ENCODE measurements at regions not wholly inside any gene's neighbourhood (a gene's known extent, or its start where the extent isn't known, plus 50 kb on each side); places are given as distances from the start of the nearest gene placed in this dataset.

- H3K27me3 ChIP-seq, result no peaks in the 10 kb centered on the region
- H3K9me3 ChIP-seq, result no peaks in the 10 kb centered on the region
- TF ChIP-seq, protein P1, sequence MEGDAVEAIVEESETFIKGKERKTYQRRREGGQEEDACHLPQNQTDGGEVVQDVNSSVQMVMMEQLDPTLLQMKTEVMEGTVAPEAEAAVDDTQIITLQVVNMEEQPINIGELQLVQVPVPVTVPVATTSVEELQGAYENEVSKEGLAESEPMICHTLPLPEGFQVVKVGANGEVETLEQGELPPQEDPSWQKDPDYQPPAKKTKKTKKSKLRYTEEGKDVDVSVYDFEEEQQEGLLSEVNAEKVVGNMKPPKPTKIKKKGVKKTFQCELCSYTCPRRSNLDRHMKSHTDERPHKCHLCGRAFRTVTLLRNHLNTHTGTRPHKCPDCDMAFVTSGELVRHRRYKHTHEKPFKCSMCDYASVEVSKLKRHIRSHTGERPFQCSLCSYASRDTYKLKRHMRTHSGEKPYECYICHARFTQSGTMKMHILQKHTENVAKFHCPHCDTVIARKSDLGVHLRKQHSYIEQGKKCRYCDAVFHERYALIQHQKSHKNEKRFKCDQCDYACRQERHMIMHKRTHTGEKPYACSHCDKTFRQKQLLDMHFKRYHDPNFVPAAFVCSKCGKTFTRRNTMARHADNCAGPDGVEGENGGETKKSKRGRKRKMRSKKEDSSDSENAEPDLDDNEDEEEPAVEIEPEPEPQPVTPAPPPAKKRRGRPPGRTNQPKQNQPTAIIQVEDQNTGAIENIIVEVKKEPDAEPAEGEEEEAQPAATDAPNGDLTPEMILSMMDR (IDR thresholded peaks at IDR 0.05), result no peak
Measured at GRCh38 chr4:3361406-3361805, 68.6 kb downstream of the RGS12 start.

DNA sequence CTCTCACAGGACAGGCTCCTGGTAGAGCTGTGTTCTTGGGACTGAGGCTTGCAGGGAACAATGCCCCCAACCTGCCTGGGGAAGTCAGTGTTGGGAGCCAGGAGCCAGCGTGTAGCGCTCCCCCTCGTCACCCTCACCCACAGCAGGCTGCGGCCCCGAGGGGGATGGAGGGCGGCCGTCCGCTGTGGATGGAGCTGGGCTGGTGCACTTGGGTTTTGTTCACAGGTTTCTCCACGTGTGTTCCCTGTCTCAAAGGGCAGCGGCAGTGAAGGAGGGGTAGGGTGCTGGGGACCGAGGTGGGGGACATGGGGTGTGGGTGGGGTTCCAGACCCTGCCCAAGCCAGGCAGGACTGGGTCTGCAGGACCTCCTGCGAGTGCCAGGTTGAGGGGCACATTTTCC, 69.1 kb downstream of the RGS12 start:
- H3K27me3 ChIP-seq, result no peaks in the 10 kb centered on the region
- TF ChIP-seq, protein P1 (IDR thresholded peaks at IDR 0.05), result no peak
- H3K27ac ChIP-seq, result no peak overlapping the region
- no peaks in the 10 kb centered on the region for H3K9me3 ChIP-seq
- H3K4me3 ChIP-seq (ENCODE audit: low read depth in 1 of 2, low read length in 1 of 2), result no peak overlapping the region
- H3K36me3 ChIP-seq, result no peaks in the 10 kb centered on the region
- H3K4me1 ChIP-seq (ENCODE audit: control insufficient read depth in 1 of 2, insufficient read depth in 1 of 2, low read depth in 1 of 2, low read length in 1 of 2), result no peaks in the 10 kb centered on the region

More at GRCh38 chr4:3361406-3361805, 68.6 kb downstream of the RGS12 start:
- Histone ChIP-seq H3K36me3 (no peaks in the 10 kb centered on the region), H3K27ac (no peak overlapping the region), H3K4me3 (ENCODE audit: low read depth in 1 of 2, low read length in 1 of 2) (no peak overlapping the region), H3K4me1 (ENCODE audit: control insufficient read depth in 1 of 2, insufficient read depth in 1 of 2, low read depth in 1 of 2, low read length in 1 of 2) (no peaks in the 10 kb centered on the region)

DNA sequence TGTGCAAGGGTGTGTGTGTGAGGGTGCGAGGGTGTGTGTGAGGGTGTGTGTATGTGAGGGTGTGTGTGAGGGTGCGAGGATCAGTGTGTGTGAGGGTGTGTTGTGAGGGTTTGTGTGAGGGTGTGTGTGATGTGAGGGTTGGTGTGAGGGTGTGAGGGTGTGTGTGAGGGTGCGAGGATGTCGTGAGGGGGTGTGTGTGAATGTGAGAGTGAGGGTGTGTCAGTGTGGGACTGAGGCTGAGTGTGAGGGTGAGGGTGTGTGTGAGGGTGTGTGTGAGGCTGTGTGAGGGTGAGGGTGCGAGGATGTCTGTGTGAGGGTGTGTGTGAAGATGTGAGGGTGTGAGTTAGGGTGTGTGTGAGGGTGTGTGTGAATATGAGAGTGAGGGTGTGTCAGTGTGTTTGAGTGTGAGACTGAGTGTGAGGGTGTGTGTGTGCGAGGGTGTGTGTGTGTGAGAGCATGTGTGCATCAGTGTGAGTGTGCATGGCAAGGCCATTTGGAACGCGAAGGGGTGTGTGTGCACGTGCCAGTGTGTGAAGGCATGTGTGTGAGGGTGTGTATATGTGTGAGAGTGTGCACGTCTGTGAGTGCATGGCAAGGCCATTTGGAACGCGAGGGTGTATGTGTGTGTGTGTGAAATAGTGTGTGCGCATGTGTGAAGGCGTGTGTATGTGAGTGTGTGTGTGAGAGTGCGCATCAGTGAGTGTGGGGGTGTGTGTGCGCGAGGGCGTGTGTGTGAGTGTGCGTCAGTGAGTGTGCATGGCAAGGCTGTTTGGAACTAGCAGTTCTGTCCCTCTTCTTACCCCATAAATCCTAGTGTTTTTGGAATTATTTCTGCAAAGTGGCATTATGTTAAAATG, 69.8 kb downstream of the RGS12 start:
- TF ChIP-seq, protein P1 (IDR thresholded peaks at IDR 0.05), result no peak
- Histone ChIP-seq H3K36me3 (no peaks in the 10 kb centered on the region), H3K27me3 (no peaks in the 10 kb centered on the region), H3K4me1 (ENCODE audit: control insufficient read depth in 1 of 2, insufficient read depth in 1 of 2, low read depth in 1 of 2, low read length in 1 of 2) (no peaks in the 10 kb centered on the region), H3K27ac (no peak overlapping the region), H3K9me3 (no peaks in the 10 kb centered on the region), H3K4me3 (ENCODE audit: low read depth in 1 of 2, low read length in 1 of 2) (no peak overlapping the region)

GRCh38 chr4:3363411-3364141, 70.8 kb downstream of the RGS12 start:
- no peaks in the 10 kb centered on the region for H3K4me1 ChIP-seq (ENCODE audit: control insufficient read depth in 1 of 2, insufficient read depth in 1 of 2, low read depth in 1 of 2, low read length in 1 of 2)
- no peak overlapping the region for H3K27ac ChIP-seq
- TF ChIP-seq, protein P1 (IDR thresholded peaks at IDR 0.05), result no peak
- H3K9me3 ChIP-seq, result no peaks in the 10 kb centered on the region
- H3K27me3 ChIP-seq, result no peaks in the 10 kb centered on the region
- H3K4me3 ChIP-seq (ENCODE audit: low read depth in 1 of 2, low read length in 1 of 2), result no peak overlapping the region
- H3K36me3 ChIP-seq, result no peaks in the 10 kb centered on the region

- TF ChIP-seq, protein P1 (IDR thresholded peaks at IDR 0.05), result no peak
Measured at GRCh38 chr4:3364199-3364598, 71.4 kb downstream of the RGS12 start.

More at GRCh38 chr4:3364199-3364598, 71.4 kb downstream of the RGS12 start:
- H3K27me3 ChIP-seq, result peaks cover 6% of the 10 kb centered on the region
- H3K36me3 ChIP-seq, result no peaks in the 10 kb centered on the region
- H3K27ac ChIP-seq, result no peak overlapping the region
- H3K9me3 ChIP-seq, result no peaks in the 10 kb centered on the region
- H3K4me3 ChIP-seq (ENCODE audit: low read depth in 1 of 2, low read length in 1 of 2), result no peak overlapping the region
- H3K4me1 ChIP-seq (ENCODE audit: control insufficient read depth in 1 of 2, insufficient read depth in 1 of 2, low read depth in 1 of 2, low read length in 1 of 2), result no peaks in the 10 kb centered on the region

All from neutrophil (primary cell).